HEK293T (cell line): ENCODE measurements at regions not wholly inside any gene's neighbourhood (a gene's known extent, or its start where the extent isn't known, plus 50 kb on each side); places are given as distances from the start of the nearest gene placed in this dataset.

Experiments
- SP1 ChIP-seq: fragments of 450-650 bp; IDR thresholded peaks from 2 replicates; pipeline ENCODE4 v1.6.1; 2017
- TARDBP ChIP-seq: fragments of 450-650 bp; IDR thresholded peaks from 2 replicates; pipeline ENCODE4 v1.6.1; 2016
- ZNF384 ChIP-seq: fragments of 450-650 bp; IDR thresholded peaks from 2 replicates; pipeline ENCODE4 v1.6.1; 2016

GRCh38 chr15:98402486-98402885 is 245.9 kb upstream of the IGF1R start:
- TF ChIP-seq SP1 (no peak), TARDBP (no peak), ZNF384 (no peak)
